ENCODE measurements at regions not wholly inside any gene's neighbourhood (a gene's known extent, or its start where the extent isn't known, plus 50 kb on each side); places are given as distances from the start of the nearest gene placed in this dataset.

DNA sequence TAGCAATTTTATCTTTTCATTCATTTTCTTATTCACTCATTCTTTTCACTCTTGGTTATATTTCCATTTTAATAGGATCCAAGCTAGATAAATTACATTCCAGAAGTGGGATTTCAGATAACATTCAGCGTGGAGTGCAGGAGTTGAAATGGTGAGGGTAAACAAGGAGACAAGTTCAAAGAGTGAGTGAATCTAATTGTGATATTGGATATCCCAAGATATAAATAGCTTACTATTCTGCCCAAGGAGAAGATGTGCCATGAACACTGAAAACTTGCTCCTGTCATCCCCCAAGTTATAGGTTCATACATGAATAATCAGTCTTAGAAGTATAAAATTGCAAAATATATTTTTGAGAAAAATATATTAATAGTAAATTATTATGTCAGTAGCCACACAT is 459.3 kb downstream of the CETN3 start:
- TF ChIP-seq CTCF (IDR thresholded peaks at IDR 0.05; ENCODE audit: control insufficient read depth, insufficient read depth, low read depth, low read length, missing control alignments) = no peak
- no peak for DNase-seq (ENCODE audit: low read depth)
- no peak overlapping the region for H3K4me3 ChIP-seq (ENCODE audit: control insufficient read depth, low read depth, low read length)

- H3K4me3 ChIP-seq (ENCODE audit: control insufficient read depth, low read depth, low read length) = no peak overlapping the region
- TF ChIP-seq CTCF (IDR thresholded peaks at IDR 0.05; ENCODE audit: control insufficient read depth, insufficient read depth, low read depth, low read length, missing control alignments) = no peak
- DNase-seq (ENCODE audit: low read depth) = no peak
These were observed 460.6 kb downstream of the CETN3 start for GRCh38 chr5:89948977-89949376.

GRCh38 chr5:89946916-89947315 is 462.6 kb downstream of the CETN3 start:
- no peak for TF ChIP-seq CTCF (IDR thresholded peaks at IDR 0.05; ENCODE audit: control insufficient read depth, insufficient read depth, low read depth, low read length, missing control alignments)
- H3K4me3 ChIP-seq (ENCODE audit: control insufficient read depth, low read depth, low read length) = no peak overlapping the region
- no peak for DNase-seq (ENCODE audit: low read depth)

DNA sequence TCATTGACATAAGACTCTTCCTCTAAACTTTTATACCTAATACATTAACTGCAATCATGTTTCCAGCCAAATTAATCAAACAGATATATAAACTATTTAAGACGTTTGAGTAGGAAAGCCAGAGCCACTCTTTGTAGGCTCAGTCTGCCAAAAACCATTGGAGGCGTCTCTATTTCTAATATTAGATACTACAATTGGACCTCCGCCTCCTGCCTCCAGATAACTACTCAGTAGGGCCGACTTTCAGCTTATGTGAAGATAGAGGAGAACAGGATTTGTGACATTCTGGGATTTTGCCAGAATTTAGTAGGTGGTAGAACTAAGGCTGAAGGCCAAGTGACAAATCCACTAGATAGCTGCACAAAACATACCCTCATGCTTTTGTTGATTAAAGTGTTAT is 463.0 kb downstream of the CETN3 start:
- DNase-seq (ENCODE audit: low read depth) = no peak
- H3K4me3 ChIP-seq (ENCODE audit: control insufficient read depth, low read depth, low read length) = no peak overlapping the region
- no peak for TF ChIP-seq CTCF (IDR thresholded peaks at IDR 0.05; ENCODE audit: control insufficient read depth, insufficient read depth, low read depth, low read length, missing control alignments)

DNA sequence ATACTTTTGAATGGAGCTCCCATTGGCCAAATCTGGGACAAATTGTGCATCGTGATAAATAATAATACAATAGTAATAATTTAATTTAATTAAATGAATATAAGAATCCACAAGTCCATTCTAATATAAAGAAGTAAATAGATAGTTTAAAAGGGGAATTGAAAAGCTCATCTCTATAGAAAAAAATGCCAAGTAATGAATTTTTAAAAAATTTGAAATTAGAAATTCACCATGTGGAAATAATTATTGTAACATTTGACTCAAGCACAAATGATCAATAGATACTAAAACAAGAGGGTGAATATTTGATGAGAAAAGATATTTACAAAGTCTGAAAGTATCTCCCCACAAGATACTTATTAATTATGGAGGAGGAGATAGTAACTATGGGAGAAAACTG is 467.4 kb downstream of the CETN3 start:
- no peak overlapping the region for H3K4me3 ChIP-seq (ENCODE audit: control insufficient read depth, low read depth, low read length)
- no peak for DNase-seq (ENCODE audit: low read depth)
- TF ChIP-seq CTCF (IDR thresholded peaks at IDR 0.05; ENCODE audit: control insufficient read depth, insufficient read depth, low read depth, low read length, missing control alignments) = no peak

- TF ChIP-seq CTCF (IDR thresholded peaks at IDR 0.05; ENCODE audit: control insufficient read depth, insufficient read depth, low read depth, low read length, missing control alignments) = no peak
- no peak overlapping the region for H3K4me3 ChIP-seq (ENCODE audit: control insufficient read depth, low read depth, low read length)
- DNase-seq (ENCODE audit: low read depth) = no peak
These were observed 473.0 kb downstream of the CETN3 start for GRCh38 chr5:89936576-89936975.

DNA sequence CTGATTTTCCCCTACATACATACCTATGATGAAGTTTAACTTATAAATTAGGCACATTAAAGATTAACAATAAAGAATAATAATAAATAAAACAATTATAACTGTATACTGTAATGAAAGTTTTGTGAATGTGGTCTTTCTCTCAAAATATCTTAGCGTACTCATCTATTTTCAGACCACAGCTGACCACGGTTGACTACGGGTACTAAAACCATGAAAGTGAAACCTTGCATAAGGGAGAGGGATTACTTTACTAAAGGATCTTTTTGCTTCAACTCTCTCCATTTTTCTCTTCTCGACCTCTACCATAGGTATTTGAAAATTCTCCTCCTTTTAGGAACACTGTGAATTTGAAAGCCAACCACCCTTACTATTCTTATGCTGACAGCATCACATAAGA is 475.5 kb downstream of the CETN3 start:
- no peak for DNase-seq (ENCODE audit: low read depth)
- no peak overlapping the region for H3K4me3 ChIP-seq (ENCODE audit: control insufficient read depth, low read depth, low read length)

More for the DNA sequence above, 475.5 kb downstream of the CETN3 start:
- no peak for TF ChIP-seq CTCF (IDR thresholded peaks at IDR 0.05; ENCODE audit: control insufficient read depth, insufficient read depth, low read depth, low read length, missing control alignments)

Measured in AG09309 (cell line).